ENCODE measurements at regions not wholly inside any gene's neighbourhood (a gene's known extent, or its start where the extent isn't known, plus 50 kb on each side); places are given as distances from the start of the nearest gene placed in this dataset.

DNA sequence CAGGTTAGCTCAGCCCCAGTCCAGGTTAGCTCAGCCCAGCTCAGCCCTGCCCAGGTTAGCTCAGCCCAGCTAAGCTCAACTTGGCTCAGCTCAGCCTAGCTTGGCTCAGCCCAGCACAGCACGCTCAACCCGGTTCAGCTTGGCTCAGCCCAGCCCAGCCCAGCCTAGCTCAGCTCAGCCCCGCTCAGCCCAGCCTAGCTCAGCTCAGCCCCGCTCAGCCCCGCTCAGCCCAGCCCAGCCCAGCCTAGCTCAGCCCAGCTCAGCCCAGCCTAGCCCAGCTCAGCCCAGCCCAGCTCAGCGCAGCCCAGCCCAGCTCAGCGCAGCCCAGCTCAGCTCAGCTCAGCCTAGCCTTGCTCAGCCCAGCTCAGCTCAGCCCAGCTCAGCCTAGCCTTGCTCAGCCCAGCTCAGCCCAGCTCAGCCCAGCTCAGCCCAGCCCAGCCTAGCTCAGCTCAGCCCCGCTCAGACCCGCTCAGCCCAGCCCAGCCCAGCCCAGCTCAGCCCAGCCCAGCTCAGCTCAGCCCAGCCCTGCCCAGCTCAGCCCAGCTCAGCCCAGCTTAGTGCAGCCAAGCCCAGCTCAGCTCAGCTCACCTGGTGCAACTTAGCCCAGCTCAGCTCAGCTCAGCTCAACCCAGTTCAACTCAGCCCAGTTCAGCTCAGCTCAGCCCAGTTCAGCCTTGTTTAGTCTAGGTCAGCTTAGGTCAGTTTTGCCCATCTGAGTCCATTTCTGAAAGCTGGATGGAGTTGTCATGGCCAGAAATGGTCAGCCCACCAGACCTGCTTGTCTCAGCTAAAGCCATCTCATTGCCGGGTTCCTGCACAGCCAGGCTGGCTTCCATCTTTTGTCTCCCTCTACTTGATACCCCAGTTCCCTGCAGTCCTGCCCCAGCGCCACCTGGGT, 333.6 kb downstream of the TMEM121 start:
- DNase-seq = no peak
- no peaks in the 10 kb centered on the region for H3F3A ChIP-seq (ENCODE audit: insufficient read depth)
- no peak overlapping the region for H3K4me2 ChIP-seq (ENCODE audit: unreplicated experiment)
- H2AFZ ChIP-seq = no peak overlapping the region
- no peak overlapping the region for H3K27ac ChIP-seq
- H3K36me3 ChIP-seq (ENCODE audit: low read depth) = no peaks in the 10 kb centered on the region
- H3K4me3 ChIP-seq = no peak overlapping the region
- TF ChIP-seq EZH2 (IDR thresholded peaks at IDR 0.05; ENCODE audit: insufficient read depth, poor library complexity, severe bottlenecking) (no peak), EZH2phosphoT487 (IDR thresholded peaks at IDR 0.05; ENCODE audit: insufficient read depth, low read depth) (no peak)
- H3K9ac ChIP-seq = no peak overlapping the region
- 39 to 43% methylated on average over 9 of the region's 11 CpGs for WGBS, 2 experiments (ENCODE audit: low coverage in 1 of 2, low lambda C conversion rate in 2 of 2, missing lambda C conversion rate in 2 of 2)
- H3K79me2 ChIP-seq (ENCODE audit: insufficient read depth) = no peaks in the 10 kb centered on the region
- in situ Hi-C loops (cut with MboI) = no loop called here
- no peaks in the 10 kb centered on the region for H4K20me1 ChIP-seq (ENCODE audit: insufficient read depth)
- H3K4me1 ChIP-seq (ENCODE audit: insufficient read depth) = no peaks in the 10 kb centered on the region
- H3K27me3 ChIP-seq (replicated peaks; ENCODE audit: insufficient read depth) = no peaks in the 10 kb centered on the region
- H3K9me2 ChIP-seq (ENCODE audit: insufficient read depth) = no peaks in the 10 kb centered on the region
- H3K9me3 ChIP-seq (ENCODE audit: low read depth) = no peaks in the 10 kb centered on the region

DNA sequence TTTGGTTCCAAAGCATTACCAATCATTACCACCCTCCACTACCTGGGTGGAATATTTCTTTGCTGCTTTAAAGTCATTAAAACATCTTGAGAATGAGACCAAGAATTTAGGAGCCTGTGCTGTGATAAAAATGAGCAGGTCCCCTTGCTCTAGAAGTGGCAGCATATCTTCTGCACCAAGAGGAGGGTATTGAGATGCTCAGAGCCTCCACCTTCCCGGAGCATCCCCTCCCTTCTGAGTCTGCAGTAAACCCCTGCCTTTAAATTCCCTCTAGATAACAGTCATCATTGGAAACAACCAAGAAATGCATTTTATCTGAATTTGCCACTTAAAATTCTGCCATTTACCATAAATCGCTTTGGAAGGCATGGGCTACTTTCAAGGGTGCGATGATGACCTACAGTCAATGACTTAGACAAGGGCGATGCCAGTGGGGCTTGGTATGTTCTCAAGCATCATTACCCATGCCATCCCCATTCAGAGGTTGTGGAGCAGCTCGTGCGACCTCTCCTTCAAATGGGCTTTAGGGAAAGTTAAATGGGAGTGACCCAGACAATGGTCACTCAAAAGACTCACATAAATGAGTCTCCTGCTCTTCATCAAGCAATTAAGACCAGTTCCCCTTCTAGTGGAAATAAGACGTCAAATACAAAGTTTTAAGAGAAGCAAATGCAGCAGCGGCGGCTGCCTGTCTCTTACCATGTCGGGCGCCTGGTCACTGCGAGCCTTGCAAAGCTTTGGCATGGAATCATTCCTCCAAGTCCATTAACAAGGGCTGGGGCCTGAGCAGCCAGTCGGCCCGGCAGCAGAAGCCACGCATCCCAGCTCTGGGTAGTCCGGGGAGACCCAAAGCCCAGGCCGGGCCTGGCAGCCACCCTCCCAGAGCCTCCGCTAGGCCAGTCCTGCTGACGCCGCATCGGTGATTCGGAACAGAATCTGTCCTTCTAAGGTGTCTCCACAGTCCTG, 334.5 kb downstream of the TMEM121 start:
- no peak for DNase-seq
- H3K79me2 ChIP-seq (ENCODE audit: insufficient read depth) = no peaks in the 10 kb centered on the region
- H3K4me2 ChIP-seq (ENCODE audit: unreplicated experiment) = no peak overlapping the region
- no peaks in the 10 kb centered on the region for H3K4me1 ChIP-seq (ENCODE audit: insufficient read depth)
- H3K9me2 ChIP-seq (ENCODE audit: insufficient read depth) = no peaks in the 10 kb centered on the region
- WGBS, 2 experiments (ENCODE audit: low coverage in 1 of 2, low lambda C conversion rate in 2 of 2, missing lambda C conversion rate in 2 of 2) = 45 to 48% methylated on average over 22 of the region's 22 CpGs
- H4K20me1 ChIP-seq (ENCODE audit: insufficient read depth) = no peaks in the 10 kb centered on the region
- H3K9me3 ChIP-seq (ENCODE audit: low read depth) = no peaks in the 10 kb centered on the region
- TF ChIP-seq EZH2 (IDR thresholded peaks at IDR 0.05; ENCODE audit: insufficient read depth, poor library complexity, severe bottlenecking) (no peak), EZH2phosphoT487 (IDR thresholded peaks at IDR 0.05; ENCODE audit: insufficient read depth, low read depth) (no peak)
- H3K4me3 ChIP-seq = no peak overlapping the region
- H3K9ac ChIP-seq = no peak overlapping the region
- H2AFZ ChIP-seq = no peak overlapping the region
- no peaks in the 10 kb centered on the region for H3K36me3 ChIP-seq (ENCODE audit: low read depth)
- H3K27ac ChIP-seq = no peak overlapping the region
- H3K27me3 ChIP-seq (replicated peaks; ENCODE audit: insufficient read depth) = no peaks in the 10 kb centered on the region
- in situ Hi-C loops (cut with MboI) = no loop called here
- no peaks in the 10 kb centered on the region for H3F3A ChIP-seq (ENCODE audit: insufficient read depth)

DNA sequence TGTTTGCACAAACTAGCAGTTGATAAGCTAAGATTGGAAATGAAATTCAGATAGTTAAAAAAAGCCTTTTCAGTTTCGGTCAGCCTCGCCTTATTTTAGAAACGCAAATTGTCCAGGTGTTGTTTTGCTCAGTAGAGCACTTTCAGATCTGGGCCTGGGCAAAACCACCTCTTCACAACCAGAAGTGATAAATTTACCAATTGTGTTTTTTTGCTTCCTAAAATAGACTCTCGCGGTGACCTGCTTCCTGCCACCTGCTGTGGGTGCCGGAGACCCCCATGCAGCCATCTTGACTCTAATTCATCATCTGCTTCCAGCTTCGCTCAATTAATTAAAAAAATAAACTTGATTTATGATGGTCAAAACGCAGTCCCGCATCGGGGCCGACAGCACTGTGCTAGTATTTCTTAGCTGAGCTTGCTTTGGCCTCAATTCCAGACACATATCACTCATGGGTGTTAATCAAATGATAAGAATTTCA, 335.6 kb downstream of the TMEM121 start:
- H3K27me3 ChIP-seq (replicated peaks; ENCODE audit: insufficient read depth) = no peaks in the 10 kb centered on the region
- no peaks in the 10 kb centered on the region for H3F3A ChIP-seq (ENCODE audit: insufficient read depth)
- no peaks in the 10 kb centered on the region for H3K36me3 ChIP-seq (ENCODE audit: low read depth)
- no peaks in the 10 kb centered on the region for H3K79me2 ChIP-seq (ENCODE audit: insufficient read depth)
- DNase-seq = no peak
- no peak overlapping the region for H3K4me2 ChIP-seq (ENCODE audit: unreplicated experiment)
- no peaks in the 10 kb centered on the region for H4K20me1 ChIP-seq (ENCODE audit: insufficient read depth)
- H2AFZ ChIP-seq = no peak overlapping the region
- no peak overlapping the region for H3K4me3 ChIP-seq
- no peaks in the 10 kb centered on the region for H3K9me2 ChIP-seq (ENCODE audit: insufficient read depth)
- no peaks in the 10 kb centered on the region for H3K4me1 ChIP-seq (ENCODE audit: insufficient read depth)
- WGBS, 2 experiments (ENCODE audit: low coverage in 1 of 2, low lambda C conversion rate in 2 of 2, missing lambda C conversion rate in 2 of 2) = 57 to 59% methylated on average over 11 of the region's 11 CpGs
- no peak for TF ChIP-seq EZH2phosphoT487 (IDR thresholded peaks at IDR 0.05; ENCODE audit: insufficient read depth, low read depth)
- no peak for TF ChIP-seq EZH2 (IDR thresholded peaks at IDR 0.05; ENCODE audit: insufficient read depth, poor library complexity, severe bottlenecking)
- in situ Hi-C loops (cut with MboI) = no loop called here
- H3K27ac ChIP-seq = no peak overlapping the region
- H3K9ac ChIP-seq = no peak overlapping the region
- H3K9me3 ChIP-seq (ENCODE audit: low read depth) = no peaks in the 10 kb centered on the region

DNA sequence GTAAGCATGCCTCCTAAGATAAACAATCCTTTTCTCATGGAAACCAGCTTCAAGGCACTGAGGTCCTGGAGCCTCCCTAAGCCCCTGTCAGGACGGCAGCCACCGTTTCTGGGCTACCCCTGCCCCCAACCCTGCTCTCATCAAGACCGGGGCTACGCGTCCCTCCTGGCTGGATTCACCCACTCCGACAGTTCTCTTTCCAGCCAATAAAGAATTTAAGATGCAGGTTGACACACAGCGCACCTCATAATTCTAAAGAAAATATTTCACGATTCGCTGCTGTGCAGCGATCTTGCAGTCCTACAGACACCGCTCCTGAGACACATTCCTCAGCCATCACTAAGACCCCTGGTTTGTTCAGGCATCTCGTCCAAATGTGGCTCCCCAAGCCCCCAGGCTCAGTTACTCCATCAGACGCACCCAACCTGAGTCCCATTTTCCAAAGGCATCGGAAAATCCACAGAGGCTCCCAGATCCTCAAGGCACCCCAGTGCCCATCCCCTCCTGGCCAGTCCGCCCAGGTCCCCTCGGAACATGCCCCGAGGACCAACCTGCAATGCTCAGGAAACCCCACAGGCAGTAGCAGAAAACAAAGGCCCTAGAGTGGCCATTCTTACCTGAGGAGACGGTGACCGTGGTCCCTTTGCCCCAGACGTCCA, 336.3 kb downstream of the TMEM121 start:
- Histone ChIP-seq H2AFZ (no peak overlapping the region), H3K36me3 (ENCODE audit: low read depth) (no peaks in the 10 kb centered on the region), H3K27ac (no peak overlapping the region), H3F3A (ENCODE audit: insufficient read depth) (no peaks in the 10 kb centered on the region), H3K9me2 (ENCODE audit: insufficient read depth) (no peaks in the 10 kb centered on the region), H3K4me2 (ENCODE audit: unreplicated experiment) (no peak overlapping the region), H3K4me3 (no peak overlapping the region), H4K20me1 (ENCODE audit: insufficient read depth) (no peaks in the 10 kb centered on the region), H3K27me3 (replicated peaks; ENCODE audit: insufficient read depth) (no peaks in the 10 kb centered on the region), H3K79me2 (ENCODE audit: insufficient read depth) (no peaks in the 10 kb centered on the region), H3K9ac (no peak overlapping the region), H3K4me1 (ENCODE audit: insufficient read depth) (no peaks in the 10 kb centered on the region), H3K9me3 (ENCODE audit: low read depth) (no peaks in the 10 kb centered on the region)
- 47 to 51% methylated on average over 20 of the region's 20 CpGs for WGBS, 2 experiments (ENCODE audit: low coverage in 1 of 2, low lambda C conversion rate in 2 of 2, missing lambda C conversion rate in 2 of 2)
- in situ Hi-C loops (cut with MboI) = no loop called here
- no peak for DNase-seq
- TF ChIP-seq EZH2phosphoT487 (IDR thresholded peaks at IDR 0.05; ENCODE audit: insufficient read depth, low read depth) (no peak), EZH2 (IDR thresholded peaks at IDR 0.05; ENCODE audit: insufficient read depth, poor library complexity, severe bottlenecking) (no peak)
